H1 (cell line): ENCODE measurements at regions not wholly inside any gene's neighbourhood (a gene's known extent, or its start where the extent isn't known, plus 50 kb on each side); places are given as distances from the start of the nearest gene placed in this dataset.

ENCODE experiments used
- CTCF ChIA-PET: fragments of 300-600 bp; sonication (Branson Sonifier 250); formaldehyde crosslinking; loops from one replicate; lab custom pipeline; 2021; ENCODE audit not compliant: partially characterized antibody; lab: Charles Lee
- POLR2A ChIA-PET: fragments of 300-600 bp; sonication (Branson Sonifier 250); formaldehyde crosslinking; loops from one replicate; lab custom pipeline; 2021; ENCODE audit warnings: inconsistent platforms; ENCODE audit not compliant: partially characterized antibody; lab: Charles Lee
- DNase-seq, 2 experiments: peaks; one replicate each; pipeline versions ENCODE4 v3.0.0 to v3.0.0-alpha.2; 2010 to 2022; ENCODE audit warnings: low spot score in 2 of 2, low read depth in 1 of 2, mixed read lengths in 1 of 2
- FAIRE-seq: peaks from 2 replicates; lab custom pipeline; 2011; peaks lifted over from hg19 to GRCh38; lab: Jason Lieb, UNC
- H2AFZ ChIP-seq: 2 replicates; pipeline ENCODE4 v1.8.1; 2012; ENCODE audit warnings: low read length, inconsistent platforms
- H2AK5ac ChIP-seq: 2 replicates; pipeline ENCODE4 v1.6.1; 2013; ENCODE audit warnings: low read depth, low read length
- H2BK120ac ChIP-seq: replicated peaks from 2 replicates; pipeline ENCODE3; 2013; ENCODE audit warnings: low read depth, low read length, inconsistent platforms
- H2BK12ac ChIP-seq: 2 replicates; pipeline ENCODE4 v1.6.1; 2013; ENCODE audit warnings: low read depth, low read length
- H2BK15ac ChIP-seq: 2 replicates; pipeline ENCODE4 v1.6.1; 2013; ENCODE audit warnings: low read length
- H2BK20ac ChIP-seq: 2 replicates; pipeline ENCODE4 v1.6.1; 2013; ENCODE audit warnings: low read length
- H2BK5ac ChIP-seq: 2 replicates; pipeline ENCODE4 v1.6.1; 2013; ENCODE audit warnings: low read depth, low read length
- H3K14ac ChIP-seq: 2 replicates; pipeline ENCODE4 v1.6.1; 2013; ENCODE audit warnings: inconsistent platforms; ENCODE audit not compliant: insufficient read length
- H3K18ac ChIP-seq: 2 replicates; pipeline ENCODE4 v1.6.1; 2013; ENCODE audit warnings: low read length; ENCODE audit errors: extremely low read depth
- H3K23ac ChIP-seq: 2 replicates; pipeline ENCODE4 v1.6.1; 2013; ENCODE audit warnings: inconsistent platforms; ENCODE audit not compliant: insufficient read length
- H3K23me2 ChIP-seq: 2 replicates; pipeline ENCODE4 v1.6.1; 2013; ENCODE audit warnings: low read depth, low read length
- H3K27ac ChIP-seq: 2 replicates; pipeline ENCODE4 v1.6.1; 2011; ENCODE audit warnings: low read depth, low read length, inconsistent platforms
- H3K27me3 ChIP-seq, 4 experiments: replicated peaks in 1 of 4; 1 replicate in 1 of 4; 2 replicates in 3 of 4; pipeline versions ENCODE4 v1.6.1 to v1.8.1; 2011 to 2013; ENCODE audit warnings: low read length in 3 of 4, mild to moderate bottlenecking in 3 of 4, inconsistent platforms in 2 of 4, mixed read lengths in 2 of 4, moderate library complexity in 1 of 4; ENCODE audit not compliant: control insufficient read depth in 3 of 4, insufficient read depth in 3 of 4; ENCODE audit errors: extremely low read depth in 1 of 4
- H3K36me3 ChIP-seq, 4 experiments: 2 replicates each; pipeline versions ENCODE4 v1.6.1 to v1.8.1; 2011 to 2013; ENCODE audit warnings: mild to moderate bottlenecking in 4 of 4, low read length in 3 of 4, moderate library complexity in 2 of 4, control low read depth in 1 of 4, inconsistent platforms in 1 of 4; ENCODE audit not compliant: insufficient read depth in 4 of 4, control insufficient read depth in 2 of 4
- H3K4ac ChIP-seq: replicated peaks from 2 replicates; pipeline ENCODE3; 2013; ENCODE audit warnings: low read length, low read depth, mixed read lengths, inconsistent platforms; ENCODE audit not compliant: insufficient read length
- H3K4me1 ChIP-seq, 4 experiments: replicated peaks in 1 of 4; 1 replicate in 1 of 4; 2 replicates in 3 of 4; pipeline versions ENCODE4 v1.6.1 to v1.8.1; 2011 to 2013; ENCODE audit warnings: low read length in 3 of 4, inconsistent platforms in 2 of 4, mixed read lengths in 1 of 4; ENCODE audit not compliant: insufficient read depth in 4 of 4, control insufficient read depth in 3 of 4
- H3K4me2 ChIP-seq, 2 experiments: 2 replicates each; pipeline versions ENCODE4 v1.6.1 to v1.8.1; 2011 to 2013; ENCODE audit warnings: low read depth in 2 of 2, low read length in 2 of 2, control low read depth in 1 of 2, inconsistent platforms in 1 of 2, mild to moderate bottlenecking in 1 of 2; ENCODE audit not compliant: insufficient read depth in 1 of 2
- H3K4me3 ChIP-seq, 4 experiments: fragments of 200-600, 300-600 bp in 1 of 4; sonication (generic), shearing (Covaris generic), sonication (Bioruptor Twin) in 1 of 4; 2 replicates each; pipeline versions ENCODE4 v1.5.1 to v1.8.1; 2011 to 2016; ENCODE audit warnings: low read length in 4 of 4, low read depth in 3 of 4, control low read depth in 2 of 4, inconsistent platforms in 2 of 4, mild to moderate bottlenecking in 2 of 4, mixed read lengths in 1 of 4, moderate library complexity in 1 of 4; ENCODE audit not compliant: insufficient read depth in 2 of 4; ENCODE audit errors: extremely low read depth in 1 of 4
- H3K56ac ChIP-seq: replicated peaks from 2 replicates; pipeline ENCODE3; 2013; ENCODE audit warnings: low read depth, mild to moderate bottlenecking, mixed read lengths, low read length, inconsistent platforms; ENCODE audit not compliant: insufficient read length
- H3K79me1 ChIP-seq: 2 replicates; pipeline ENCODE4 v1.6.1; 2013; ENCODE audit warnings: low read depth, low read length, control low read depth
- H3K79me2 ChIP-seq, 2 experiments: 2 replicates each; pipeline versions ENCODE4 v1.6.1 to v1.8.1; 2012 to 2013; ENCODE audit warnings: low read length in 2 of 2, mild to moderate bottlenecking in 2 of 2, inconsistent platforms in 1 of 2; ENCODE audit not compliant: insufficient read depth in 2 of 2, control insufficient read depth in 1 of 2
- H3K9ac ChIP-seq, 4 experiments: replicated peaks in 1 of 4; 1 replicate in 1 of 4; 2 replicates in 3 of 4; pipeline versions ENCODE4 v1.6.1 to v1.8.1; 2011 to 2013; ENCODE audit warnings: low read depth in 3 of 4, low read length in 3 of 4, control low read depth in 2 of 4, mild to moderate bottlenecking in 2 of 4, moderate library complexity in 2 of 4, inconsistent platforms in 1 of 4; ENCODE audit errors: extremely low read depth in 1 of 4
- H3K9me3 ChIP-seq, 2 experiments: 2 replicates each; pipeline versions ENCODE4 v1.6.1 to v1.8.1; 2012 to 2013; ENCODE audit warnings: mild to moderate bottlenecking in 2 of 2, moderate library complexity in 2 of 2, control low read depth in 1 of 2, inconsistent platforms in 1 of 2, low read depth in 1 of 2, low read length in 1 of 2, mixed read lengths in 1 of 2; ENCODE audit not compliant: insufficient read depth in 2 of 2
- H4K20me1 ChIP-seq, 2 experiments: replicated peaks in 1 of 2; 2 replicates each; pipeline versions ENCODE3 to v1.8.1; 2011 to 2013; ENCODE audit warnings: inconsistent platforms in 2 of 2, low read length in 2 of 2, mild to moderate bottlenecking in 1 of 2; ENCODE audit not compliant: insufficient read depth in 2 of 2, control insufficient read depth in 1 of 2
- H4K5ac ChIP-seq: 2 replicates; pipeline ENCODE4 v1.6.1; 2013; ENCODE audit warnings: low read length, low read depth, mixed read lengths, inconsistent platforms; ENCODE audit not compliant: insufficient read length
- H4K8ac ChIP-seq: 2 replicates; pipeline ENCODE4 v1.8.0; 2013; ENCODE audit warnings: mild to moderate bottlenecking, moderate library complexity, low read length, inconsistent platforms; ENCODE audit not compliant: insufficient read depth; ENCODE audit errors: extremely low read depth
- H4K91ac ChIP-seq: replicated peaks from 2 replicates; pipeline ENCODE3; 2013; ENCODE audit warnings: low read length, mixed read lengths, inconsistent platforms; ENCODE audit not compliant: insufficient read length
- FOSL1 ChIP-seq: IDR thresholded peaks from 2 replicates; pipeline ENCODE4 v1.6.1; 2011; ENCODE audit warnings: mild to moderate bottlenecking, low read depth, low read length, moderate library complexity; ENCODE audit not compliant: insufficient read depth
- HDAC2 ChIP-seq, 2 experiments: fragments of 300-600 bp in 1 of 2; sonication (generic) in 1 of 2; IDR thresholded peaks; 2 replicates each; pipeline ENCODE4 v1.6.1; 2011 to 2012; ENCODE audit warnings: low read depth in 2 of 2, low read length in 2 of 2, mild to moderate bottlenecking in 2 of 2, moderate library complexity in 2 of 2, borderline replicate concordance in 1 of 2, inconsistent platforms in 1 of 2
- POLR2A ChIP-seq, 2 experiments: IDR thresholded peaks; 1 replicate in 1 of 2; 2 replicates in 1 of 2; pipeline ENCODE4 v1.6.1; 2011; ENCODE audit warnings: low read depth in 2 of 2, low read length in 2 of 2, mild to moderate bottlenecking in 2 of 2; ENCODE audit errors: control extremely low read depth in 1 of 2
- RAD21 ChIP-seq, 2 experiments: IDR thresholded peaks in 1 of 2; conservative IDR thresholded peaks in 1 of 2; 2 replicates each; pipeline ENCODE4 v1.6.1; 2011; ENCODE audit warnings: low read depth in 2 of 2, low read length in 2 of 2, improper control_type of control experiment in 1 of 2, inconsistent platforms in 1 of 2, mild to moderate bottlenecking in 1 of 2, moderate library complexity in 1 of 2
- RNF2 ChIP-seq: fragments of 200-900, 300-1000 bp; sonication (generic); IDR thresholded peaks from 2 replicates; pipeline ENCODE4 v1.7.1; 2016; ENCODE audit warnings: borderline replicate concordance, low read depth, mild to moderate bottlenecking, antibody characterized with exemption, low read length; ENCODE audit not compliant: poor library complexity, severe bottlenecking; ENCODE audit errors: missing control alignments
- TAF7 ChIP-seq: optimal IDR thresholded peaks from 2 replicates; pipeline ENCODE3; 2011; ENCODE audit warnings: low read depth, mild to moderate bottlenecking, inconsistent platforms, low read length, moderate library complexity, borderline replicate concordance
- WGBS, 2 experiments: shearing (Covaris generic) in 1 of 2; methylation state at CpG; one replicate each; pipeline versions ENCODE4 v1.1.6 to v1.1.7; 2013 to 2015; ENCODE audit warnings: low lambda C conversion rate in 2 of 2, mixed read lengths in 2 of 2, inconsistent platforms in 1 of 2, low coverage in 1 of 2, missing lambda C conversion rate in 1 of 2; ENCODE audit not compliant: insufficient replicate concordance in 2 of 2, insufficient coverage in 1 of 2, insufficient read length in 1 of 2; ENCODE audit errors: extremely low coverage in 1 of 2, missing lambda C conversion rate in 1 of 2; 5-methylcytosine and 5-hydroxymethylcytosine counted together

GRCh38 chr6:105607636-105608621 lies 205.0 kb upstream of the PREP start:
- H3K9me3 ChIP-seq = no peaks in the 10 kb centered on the region
- H2AFZ ChIP-seq = 0 out of 2 replicates have a peak overlapping the region, but pooled peaks have one; percentile 26
- H3K27ac ChIP-seq = no peak overlapping the region
- no peak overlapping the region for H2BK120ac ChIP-seq
- no peaks in the 10 kb centered on the region for H3K36me3 ChIP-seq
- H3K79me1 ChIP-seq = no peaks in the 10 kb centered on the region
- FAIRE-seq (no peak), DNase-seq (no peak)
- H2BK5ac ChIP-seq = no peak overlapping the region
- H4K5ac ChIP-seq = no peak overlapping the region
- H3K18ac ChIP-seq = no peak overlapping the region
- no peaks in the 10 kb centered on the region for H3K27me3 ChIP-seq
- no peaks in the 10 kb centered on the region for H4K20me1 ChIP-seq
- 95% methylated on average over 5 of the region's 5 CpGs; no CpG with 5 or more reads in 1 of the 2 experiments for WGBS, 2 experiments
- H3K4me2 ChIP-seq = no peak overlapping the region
- H4K8ac ChIP-seq = no peak overlapping the region
- no peak overlapping the region for H3K56ac ChIP-seq
- no peak overlapping the region for H3K4ac ChIP-seq
- no peak overlapping the region for H3K23ac ChIP-seq
- no peak overlapping the region for H2BK20ac ChIP-seq
- no peak overlapping the region for H2BK15ac ChIP-seq
- H3K4me1 ChIP-seq = peaks cover 0 to 3% (median 0%) of the 10 kb centered on the region in 4 experiments; a peak in 1 of 7 replicates
- no peak overlapping the region for H2BK12ac ChIP-seq
- no peak overlapping the region for H3K4me3 ChIP-seq
- POLR2A ChIA-PET = interaction anchor here (0.7 kb wide), 1 partner anchor 9 kb away, joined by 3 read pairs; no protein-coding TSS in a partner anchor
- no peaks in the 10 kb centered on the region for H3K23me2 ChIP-seq
- H3K9ac ChIP-seq = no peak overlapping the region
- no peaks in the 10 kb centered on the region for H3K79me2 ChIP-seq
- H3K14ac ChIP-seq = no peak overlapping the region
- H4K91ac ChIP-seq = no peak overlapping the region
- H2AK5ac ChIP-seq = no peak overlapping the region
- CTCF ChIA-PET = interaction anchor here (0.6 to 1.3 kb wide), 2 partner anchors 13 to 341 kb away, joined by 3 to 4 read pairs; no protein-coding TSS in a partner anchor
- TF ChIP-seq TAF7 = no peak
- no peak for TF ChIP-seq POLR2A (IDR thresholded peaks at IDR 0.05; ENCODE audit: control extremely low read depth in 1 of 2, low read depth in 2 of 2, low read length in 2 of 2)
- TF ChIP-seq RNF2 = no peak
- TF ChIP-seq RAD21 (IDR thresholded peaks at IDR 0.05 in 1 of 2, conservative IDR thresholded peaks at IDR 0.05 in 1 of 2; ENCODE audit: low read depth in 2 of 2, low read length in 2 of 2) = no peak
- TF ChIP-seq HDAC2 (IDR thresholded peaks at IDR 0.05; ENCODE audit: borderline replicate concordance in 1 of 2, low read depth in 2 of 2, low read length in 2 of 2) = no peak
- TF ChIP-seq FOSL1 = no peak
